GM23338 (cell line): ENCODE measurements at regions not wholly inside any gene's neighbourhood (a gene's known extent, or its start where the extent isn't known, plus 50 kb on each side); places are given as distances from the start of the nearest gene placed in this dataset.

Experiments used
- ATAC-seq: fragments of 200-7000 bp; cut with Tn5 transposase; 3 replicates; pipeline ENCODE4 v1.9.1; 2020
- DNase-seq: peaks from one replicate; pipeline ENCODE4 v3.0.0-alpha.2; 2015; ENCODE audit warnings: low spot score
- H2AFZ ChIP-seq: fragments of 200-600 bp; sonication (generic); 2 replicates; pipeline ENCODE4 v1.8.0; 2016; ENCODE audit warnings: antibody characterized with exemption, mild to moderate bottlenecking, moderate library complexity
- H3F3A ChIP-seq: fragments of 200-600 bp; sonication (generic); replicated peaks from 2 replicates; pipeline ENCODE4 v1.8.0; 2017; ENCODE audit warnings: antibody characterized with exemption, mixed run types, low read depth
- H3K27ac ChIP-seq: fragments of 200-600 bp; sonication (generic); 2 replicates; pipeline ENCODE4 v1.6.1; 2016; ENCODE audit warnings: low read depth
- H3K27me3 ChIP-seq: fragments of 200-600 bp; sonication (generic); 2 replicates; pipeline ENCODE4 v1.8.0; 2016; ENCODE audit warnings: mild to moderate bottlenecking, mixed run types, moderate library complexity; ENCODE audit not compliant: insufficient read depth
- H3K36me3 ChIP-seq: fragments of 200-600 bp; sonication (generic); 2 replicates; pipeline ENCODE4 v1.8.0; 2016; ENCODE audit warnings: mild to moderate bottlenecking; ENCODE audit not compliant: insufficient read depth
- H3K4me1 ChIP-seq: fragments of 200-600 bp; sonication (generic); 2 replicates; pipeline ENCODE4 v1.8.0; 2016; ENCODE audit warnings: mild to moderate bottlenecking, moderate library complexity; ENCODE audit not compliant: insufficient read depth
- H3K4me2 ChIP-seq: fragments of 200-600 bp; sonication (generic); 2 replicates; pipeline ENCODE4 v1.7.1; 2017; ENCODE audit warnings: mixed run types
- H3K4me3 ChIP-seq: fragments of 200-600 bp; sonication (generic); 2 replicates; pipeline ENCODE4 v1.6.1; 2016; ENCODE audit warnings: mixed run types
- H3K79me2 ChIP-seq: fragments of 200-600 bp; sonication (generic); replicated peaks from 2 replicates; pipeline ENCODE4 v1.8.0; 2017; ENCODE audit warnings: mild to moderate bottlenecking; ENCODE audit not compliant: insufficient read depth
- H3K9me2 ChIP-seq: fragments of 200-600 bp; sonication (generic); 2 replicates; pipeline ENCODE4 v1.8.0; 2017; ENCODE audit not compliant: insufficient read depth
- H4K20me1 ChIP-seq: fragments of 200-600 bp; sonication (generic); replicated peaks from 2 replicates; pipeline ENCODE4 v1.8.0; 2017; ENCODE audit warnings: mild to moderate bottlenecking; ENCODE audit not compliant: insufficient read depth
- H3K27ac Mint-ChIP-seq: 2 replicates; pipeline ENCODE4 v1.8.0; 2020; ENCODE audit warnings: inconsistent platforms, mild to moderate bottlenecking, moderate library complexity, mixed read lengths
- H3K27me3 Mint-ChIP-seq: 3 replicates; pipeline ENCODE4 v1.8.0; 2022; ENCODE audit warnings: low read depth, mild to moderate bottlenecking, moderate library complexity, mixed read lengths, inconsistent platforms; ENCODE audit not compliant: insufficient read depth, poor library complexity
- H3K36me3 Mint-ChIP-seq: 3 replicates; pipeline ENCODE4 v1.8.0; 2021; ENCODE audit warnings: low read depth, mild to moderate bottlenecking, inconsistent platforms, moderate library complexity, mixed read lengths
- H3K4me1 Mint-ChIP-seq: 3 replicates; pipeline ENCODE4 v1.8.0; 2020; ENCODE audit warnings: mild to moderate bottlenecking, inconsistent platforms, mixed read lengths
- H3K4me3 Mint-ChIP-seq: 3 replicates; pipeline ENCODE4 v1.8.0; 2021; ENCODE audit warnings: moderate library complexity, mild to moderate bottlenecking, inconsistent platforms, mixed read lengths
- H3K9me3 Mint-ChIP-seq: 3 replicates; pipeline ENCODE4 v1.8.0; 2020; ENCODE audit warnings: moderate library complexity, mild to moderate bottlenecking, inconsistent platforms, mixed read lengths
- CREB1 ChIP-seq: fragments of 250-450 bp; sonication (Bioruptor Pico); IDR thresholded peaks from 2 replicates; pipeline ENCODE4 v1.5.0; 2020; ENCODE audit warnings: low read depth, mild to moderate bottlenecking, moderate library complexity
- CTCF ChIP-seq, 2 experiments: fragments of 200-600 bp in 1 of 2; sonication (generic) in 1 of 2; conservative IDR thresholded peaks; 2 replicates each; pipeline versions ENCODE4 v1.5.1 to v1.6.1; 2016 to 2017; ENCODE audit warnings: antibody characterized with exemption in 2 of 2, low read depth in 2 of 2, mild to moderate bottlenecking in 2 of 2, moderate library complexity in 1 of 2
- ETS1 ChIP-seq: IDR thresholded peaks from 2 replicates; pipeline ENCODE4 v1.6.1; 2016; ENCODE audit warnings: antibody characterized with exemption
- EZH2 ChIP-seq: fragments of 200-600 bp; sonication (generic); IDR thresholded peaks from one replicate; pipeline ENCODE4 v1.8.0; 2017; ENCODE audit warnings: antibody characterized with exemption, mild to moderate bottlenecking, low read depth; ENCODE audit not compliant: unreplicated experiment
- EZH2phosphoT487 ChIP-seq: fragments of 200-600 bp; sonication (generic); IDR thresholded peaks from one replicate; pipeline ENCODE4 v1.8.1; 2018; ENCODE audit warnings: antibody characterized with exemption; ENCODE audit not compliant: unreplicated experiment
- JUNB ChIP-seq: IDR thresholded peaks from one replicate; pipeline ENCODE4 v1.6.1; 2016; ENCODE audit warnings: antibody characterized with exemption; ENCODE audit not compliant: unreplicated experiment
- NANOG ChIP-seq: IDR thresholded peaks from 2 replicates; pipeline ENCODE4 v1.6.1; 2016; ENCODE audit warnings: antibody characterized with exemption, borderline replicate concordance
- POLR2AphosphoS5 ChIP-seq: IDR thresholded peaks from 2 replicates; pipeline ENCODE4 v1.6.1; 2016; ENCODE audit warnings: antibody characterized with exemption, low read depth
- REST ChIP-seq: IDR thresholded peaks from one replicate; pipeline ENCODE4 v1.6.1; 2018; ENCODE audit warnings: antibody characterized with exemption; ENCODE audit not compliant: unreplicated experiment
- STAT1 ChIP-seq: IDR thresholded peaks from one replicate; pipeline ENCODE4 v1.6.1; 2016; ENCODE audit warnings: antibody characterized with exemption; ENCODE audit not compliant: unreplicated experiment
- ZNF114 ChIP-seq: fragments of 250-450 bp; sonication (Bioruptor Pico); IDR thresholded peaks from 2 replicates; pipeline ENCODE4 v1.5.0; 2020; ENCODE audit warnings: mild to moderate bottlenecking, moderate library complexity
- ZNF331 ChIP-seq: fragments of 250-450 bp; sonication (Bioruptor Pico); IDR thresholded peaks from 2 replicates; pipeline ENCODE4 v1.5.0; 2020; ENCODE audit warnings: low read depth, mild to moderate bottlenecking, moderate library complexity
- ZNF462 ChIP-seq: fragments of 250-450 bp; sonication (Bioruptor Pico); IDR thresholded peaks from 2 replicates; pipeline ENCODE4 v1.5.0; 2020; ENCODE audit warnings: mild to moderate bottlenecking, moderate library complexity

- no peaks in the 10 kb centered on the region for H3K36me3 Mint-ChIP-seq
- Histone ChIP-seq H3K9me2 (peaks cover 20% of the 10 kb centered on the region), H3F3A (no peaks in the 10 kb centered on the region), H3K36me3 (no peaks in the 10 kb centered on the region), H3K4me3 (no peak overlapping the region), H3K4me2 (no peak overlapping the region), H4K20me1 (no peaks in the 10 kb centered on the region), H2AFZ (no peak overlapping the region), H3K27ac (no peak overlapping the region), H3K27me3 (no peaks in the 10 kb centered on the region), H3K79me2 (no peaks in the 10 kb centered on the region), H3K4me1 (no peaks in the 10 kb centered on the region)
- H3K27ac Mint-ChIP-seq, result no peak overlapping the region
- ATAC-seq, result no peak
- DNase-seq, result no peak
- H3K4me1 Mint-ChIP-seq, result no peaks in the 10 kb centered on the region
- TF ChIP-seq JUNB, result no peak
- TF ChIP-seq EZH2phosphoT487, result no peak
- no peak for TF ChIP-seq ZNF331 (CRISPR knock-in tag)
- TF ChIP-seq ZNF114 (CRISPR knock-in tag), result no peak
- TF ChIP-seq NANOG, result no peak
- TF ChIP-seq CREB1 (CRISPR knock-in tag), result no peak
- no peak for TF ChIP-seq REST
- TF ChIP-seq CTCF (conservative IDR thresholded peaks at IDR 0.05; ENCODE audit: low read depth in 2 of 2), result no peak
- no peak for TF ChIP-seq STAT1
- no peak for TF ChIP-seq EZH2
- no peak for TF ChIP-seq ETS1
- no peak for TF ChIP-seq ZNF462 (CRISPR knock-in tag)
- no peak for TF ChIP-seq POLR2AphosphoS5
- no peaks in the 10 kb centered on the region for H3K9me3 Mint-ChIP-seq
- H3K27me3 Mint-ChIP-seq, result no peaks in the 10 kb centered on the region
- no peak overlapping the region for H3K4me3 Mint-ChIP-seq
These were observed 180.5 kb upstream of the RASGRP1 start for GRCh38 chr15:38745126-38745525.
